Activated T-helper 17 cell treated with anti-CD3 and anti-CD28 coated beads, Interleukin-2, amount 50 U/mL, for 72 hours (primary cell): ENCODE measurements at regions not wholly inside any gene's neighbourhood (a gene's known extent, or its start where the extent isn't known, plus 50 kb on each side); places are given as distances from the start of the nearest gene placed in this dataset.
"Not testable (repeated sequence)": the region's sequence is repeated elsewhere in the genome, so short reads cannot be mapped to it uniquely, and the experiment has no call there.

ENCODE experiments used
- ATAC-seq: fragments of 150-1000 bp; cut with Tn5 transposase; replicated peaks from 2 replicates; pipeline ENCODE4 v1.10.0; 2021; ENCODE audit warnings: mild to moderate bottlenecking, moderate library complexity
- H3K27ac Mint-ChIP-seq: one replicate; pipeline ENCODE4 v1.8.0; 2022; ENCODE audit warnings: mixed read lengths
- H3K27me3 Mint-ChIP-seq: one replicate; pipeline ENCODE4 v1.8.0; 2022; ENCODE audit warnings: mixed read lengths
- H3K36me3 Mint-ChIP-seq: one replicate; pipeline ENCODE4 v1.8.0; 2022; ENCODE audit warnings: low read depth, mild to moderate bottlenecking, mixed read lengths
- H3K4me1 Mint-ChIP-seq: one replicate; pipeline ENCODE4 v1.8.0; 2022; ENCODE audit warnings: mixed read lengths
- H3K4me3 Mint-ChIP-seq: one replicate; pipeline ENCODE4 v1.8.0; 2022; ENCODE audit warnings: mild to moderate bottlenecking, mixed read lengths
- H3K9me3 Mint-ChIP-seq: one replicate; pipeline ENCODE4 v1.8.0; 2022; ENCODE audit warnings: mixed read lengths

- no peak overlapping the region for H3K4me3 Mint-ChIP-seq
- H3K9me3 Mint-ChIP-seq, result peaks cover 7% of the 10 kb centered on the region
- H3K27me3 Mint-ChIP-seq, result no peaks in the 10 kb centered on the region
- ATAC-seq, result no peak
- no peaks in the 10 kb centered on the region for H3K4me1 Mint-ChIP-seq
- H3K36me3 Mint-ChIP-seq, result no peaks in the 10 kb centered on the region
- H3K27ac Mint-ChIP-seq, result no peak overlapping the region
Measured at GRCh38 chr11:21949763-21950413, 243.0 kb upstream of the ANO5 start.

- no peak overlapping the region for H3K27ac Mint-ChIP-seq
- no peak overlapping the region for H3K4me3 Mint-ChIP-seq
- H3K27me3 Mint-ChIP-seq, result no peaks in the 10 kb centered on the region
- H3K4me1 Mint-ChIP-seq, result no peaks in the 10 kb centered on the region
- ATAC-seq, result no peak
- peaks cover 15% of the 10 kb centered on the region for H3K9me3 Mint-ChIP-seq
- no peaks in the 10 kb centered on the region for H3K36me3 Mint-ChIP-seq
Measured at GRCh38 chr11:21963013-21963412, 229.9 kb upstream of the ANO5 start.

DNA sequence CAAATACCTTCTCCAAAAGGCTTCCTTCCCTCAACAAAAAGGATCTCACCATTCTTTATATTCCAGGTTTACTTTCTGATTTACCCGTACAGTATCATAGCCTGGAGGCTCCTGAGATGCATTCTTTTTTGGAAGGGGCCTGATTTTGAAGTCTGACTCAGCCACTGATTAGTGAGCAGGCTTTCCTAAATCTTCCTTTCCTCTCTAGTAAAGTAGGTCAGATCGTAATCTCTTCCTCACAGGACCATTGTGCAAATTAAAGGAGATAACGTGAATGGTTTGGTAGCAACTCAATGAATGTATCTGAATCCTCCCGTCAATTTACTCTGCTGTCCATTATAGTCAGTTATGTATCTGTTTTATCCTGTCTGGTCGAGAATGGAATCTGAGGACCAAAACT is 227.7 kb upstream of the ANO5 start:
- Mint-ChIP-seq H3K9me3 (peaks cover 9% of the 10 kb centered on the region), H3K27me3 (no peaks in the 10 kb centered on the region), H3K27ac (no peak overlapping the region), H3K36me3 (no peaks in the 10 kb centered on the region), H3K4me3 (no peak overlapping the region), H3K4me1 (no peaks in the 10 kb centered on the region)
- ATAC-seq, result no peak

- ATAC-seq, result no peak
- H3K36me3 Mint-ChIP-seq, result no peaks in the 10 kb centered on the region
- H3K9me3 Mint-ChIP-seq, result peaks cover 13% of the 10 kb centered on the region
- H3K27ac Mint-ChIP-seq, result no peak overlapping the region
- H3K4me1 Mint-ChIP-seq, result no peaks in the 10 kb centered on the region
- no peaks in the 10 kb centered on the region for H3K27me3 Mint-ChIP-seq
- H3K4me3 Mint-ChIP-seq, result no peak overlapping the region
Measured at GRCh38 chr11:21968702-21969101, 224.2 kb upstream of the ANO5 start.

- no peak for ATAC-seq
- Mint-ChIP-seq H3K36me3 (no peaks in the 10 kb centered on the region), H3K27ac (no peak overlapping the region)
Measured at GRCh38 chr11:21969841-21970240, 223.0 kb upstream of the ANO5 start.

DNA sequence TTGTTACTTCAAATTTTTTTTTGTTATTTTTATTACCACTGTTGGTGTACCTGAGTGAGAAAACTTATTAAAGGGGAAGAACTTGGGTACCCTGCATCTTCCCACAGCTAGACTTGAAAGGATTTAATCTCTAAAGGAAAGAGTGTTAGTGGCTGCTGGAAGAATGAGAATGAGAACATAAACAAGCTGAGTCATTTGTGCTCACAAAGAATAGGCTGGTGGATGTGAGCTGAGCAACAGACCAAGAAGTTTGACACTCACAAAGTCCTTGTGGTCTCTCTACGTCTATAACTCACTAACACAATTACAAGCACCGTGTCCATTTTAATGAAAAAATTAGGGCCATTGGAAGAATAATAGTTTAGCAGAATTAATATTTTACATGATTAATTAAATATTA is 217.6 kb upstream of the ANO5 start:
- no peaks in the 10 kb centered on the region for H3K4me1 Mint-ChIP-seq
- no peak for ATAC-seq

More at GRCh38 chr11:21969841-21970240, 223.0 kb upstream of the ANO5 start:
- Mint-ChIP-seq H3K9me3 (peaks cover 14% of the 10 kb centered on the region), H3K4me3 (no peak overlapping the region), H3K4me1 (no peaks in the 10 kb centered on the region), H3K27me3 (no peaks in the 10 kb centered on the region)

DNA sequence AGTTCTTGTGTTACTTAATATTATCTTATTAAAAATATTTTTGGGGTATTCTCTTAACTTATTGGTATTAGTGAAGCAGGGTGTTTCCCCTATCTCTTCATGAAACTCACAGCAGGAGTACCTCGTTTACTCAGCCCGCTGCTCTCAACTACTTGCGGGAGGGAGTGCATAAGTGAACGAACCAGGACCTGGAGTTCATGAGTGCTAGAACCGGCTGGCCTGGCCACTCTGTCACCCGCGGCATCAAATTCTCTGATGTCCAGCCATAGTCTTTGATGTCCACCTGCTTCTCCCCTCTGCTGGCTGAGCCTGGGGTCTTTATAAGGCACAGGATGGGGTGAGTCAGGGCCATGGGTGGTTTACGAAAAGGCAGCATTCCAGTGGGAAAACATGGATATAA is 216.7 kb upstream of the ANO5 start:
- no peak overlapping the region for H3K4me3 Mint-ChIP-seq
- no peak overlapping the region for H3K27ac Mint-ChIP-seq
- H3K9me3 Mint-ChIP-seq, result peaks cover 12% of the 10 kb centered on the region
- no peak for ATAC-seq
- H3K4me1 Mint-ChIP-seq, result no peaks in the 10 kb centered on the region
- no peaks in the 10 kb centered on the region for H3K27me3 Mint-ChIP-seq
- H3K36me3 Mint-ChIP-seq, result no peaks in the 10 kb centered on the region

More for the DNA sequence above, 217.6 kb upstream of the ANO5 start:
- no peak overlapping the region for H3K27ac Mint-ChIP-seq
- no peaks in the 10 kb centered on the region for H3K27me3 Mint-ChIP-seq
- peaks cover 12% of the 10 kb centered on the region for H3K9me3 Mint-ChIP-seq
- H3K4me3 Mint-ChIP-seq, result no peak overlapping the region
- H3K36me3 Mint-ChIP-seq, result no peaks in the 10 kb centered on the region

- Mint-ChIP-seq H3K4me3 (no peak overlapping the region), H3K4me1 (no peaks in the 10 kb centered on the region), H3K27ac (no peak overlapping the region), H3K36me3 (no peaks in the 10 kb centered on the region), H3K27me3 (no peaks in the 10 kb centered on the region), H3K9me3 (no peaks in the 10 kb centered on the region)
- ATAC-seq, result no peak
Measured at GRCh38 chr11:21983431-21983830, 209.5 kb upstream of the ANO5 start.

DNA sequence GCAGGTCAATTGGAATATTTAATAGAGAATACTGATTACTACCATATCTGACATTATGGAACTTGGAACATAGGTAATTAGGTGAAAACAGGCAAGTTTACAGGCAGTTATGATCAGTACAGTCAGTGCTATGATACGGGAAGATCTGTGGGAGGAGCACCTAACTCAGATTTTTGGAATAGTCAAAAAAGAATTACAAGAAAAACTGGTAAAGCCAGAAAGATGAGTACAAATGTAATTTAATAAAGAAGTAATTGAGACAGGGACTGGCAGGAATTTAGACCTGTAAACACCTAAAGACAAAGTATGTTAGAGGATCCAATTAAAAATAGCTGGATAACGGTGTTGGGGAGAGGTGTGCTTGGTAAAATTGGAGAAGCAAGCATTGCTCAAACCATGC is 206.5 kb upstream of the ANO5 start:
- H3K36me3 Mint-ChIP-seq, result no peaks in the 10 kb centered on the region
- no peaks in the 10 kb centered on the region for H3K27me3 Mint-ChIP-seq
- peaks cover 5% of the 10 kb centered on the region for H3K9me3 Mint-ChIP-seq
- H3K4me1 Mint-ChIP-seq, result no peaks in the 10 kb centered on the region
- ATAC-seq, result no peak
- no peak overlapping the region for H3K4me3 Mint-ChIP-seq
- no peak overlapping the region for H3K27ac Mint-ChIP-seq

DNA sequence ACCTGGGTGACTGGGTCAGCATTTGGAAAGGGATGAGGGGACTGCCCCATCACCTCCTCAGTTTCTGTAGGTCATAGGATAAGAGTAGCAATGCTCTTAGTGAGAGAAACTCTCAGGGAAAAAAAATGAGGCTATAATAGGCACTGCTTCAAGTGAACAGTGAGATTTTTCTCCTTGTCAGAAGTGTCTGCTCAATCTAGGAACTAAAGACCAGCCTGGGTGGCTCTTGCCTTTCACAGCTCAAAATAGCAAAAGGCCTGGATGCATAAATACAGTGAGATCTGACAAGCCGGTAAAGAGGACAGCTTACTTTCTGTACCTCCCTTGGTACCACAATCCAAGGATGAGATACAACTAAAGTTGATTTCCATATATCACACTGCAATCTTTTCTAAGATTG is 205.6 kb upstream of the ANO5 start:
- H3K9me3 Mint-ChIP-seq, result peaks cover 5% of the 10 kb centered on the region
- no peaks in the 10 kb centered on the region for H3K36me3 Mint-ChIP-seq

GRCh38 chr11:21988477-21988876 is 204.4 kb upstream of the ANO5 start:
- Mint-ChIP-seq H3K4me1 (no peaks in the 10 kb centered on the region), H3K27ac (no peak overlapping the region), H3K9me3 (peaks cover 5% of the 10 kb centered on the region), H3K27me3 (no peaks in the 10 kb centered on the region), H3K36me3 (no peaks in the 10 kb centered on the region), H3K4me3 (no peak overlapping the region)
- ATAC-seq, result no peak

More for the DNA sequence above, 205.6 kb upstream of the ANO5 start:
- Mint-ChIP-seq H3K27ac (no peak overlapping the region), H3K27me3 (no peaks in the 10 kb centered on the region), H3K4me1 (no peaks in the 10 kb centered on the region), H3K4me3 (no peak overlapping the region)
- ATAC-seq, result no peak

GRCh38 chr11:22001803-22002202 is 191.1 kb upstream of the ANO5 start:
- H3K9me3 Mint-ChIP-seq, H3K36me3 Mint-ChIP-seq, H3K27me3 Mint-ChIP-seq, H3K4me1 Mint-ChIP-seq, H3K4me3 Mint-ChIP-seq, ATAC-seq, H3K27ac Mint-ChIP-seq: not testable (repeated sequence)

GRCh38 chr11:22006901-22007300 is 186.0 kb upstream of the ANO5 start:
- no peak for ATAC-seq
- H3K4me3 Mint-ChIP-seq, result no peak overlapping the region
- no peak overlapping the region for H3K27ac Mint-ChIP-seq
- no peaks in the 10 kb centered on the region for H3K27me3 Mint-ChIP-seq
- H3K4me1 Mint-ChIP-seq, result no peaks in the 10 kb centered on the region
- H3K9me3 Mint-ChIP-seq, result peaks cover 6% of the 10 kb centered on the region
- H3K36me3 Mint-ChIP-seq, result no peaks in the 10 kb centered on the region

- no peaks in the 10 kb centered on the region for H3K4me1 Mint-ChIP-seq
- ATAC-seq, result no peak
- H3K9me3 Mint-ChIP-seq, result peaks cover 25% of the 10 kb centered on the region
- H3K27ac Mint-ChIP-seq, result no peak overlapping the region
- H3K36me3 Mint-ChIP-seq, result no peaks in the 10 kb centered on the region
- no peaks in the 10 kb centered on the region for H3K27me3 Mint-ChIP-seq
- no peak overlapping the region for H3K4me3 Mint-ChIP-seq
Measured at GRCh38 chr11:22031791-22032190, 161.1 kb upstream of the ANO5 start.

- H3K27me3 Mint-ChIP-seq, result no peaks in the 10 kb centered on the region
- ATAC-seq, result no peak
- H3K9me3 Mint-ChIP-seq, result peaks cover 11% of the 10 kb centered on the region
Measured at GRCh38 chr11:22037505-22037904, 155.4 kb upstream of the ANO5 start.

GRCh38 chr11:22041039-22041438 is 151.8 kb upstream of the ANO5 start:
- Mint-ChIP-seq H3K36me3 (no peaks in the 10 kb centered on the region), H3K4me3 (no peak overlapping the region), H3K27ac (no peak overlapping the region), H3K27me3 (no peaks in the 10 kb centered on the region), H3K4me1 (no peaks in the 10 kb centered on the region), H3K9me3 (peaks cover 8% of the 10 kb centered on the region)
- ATAC-seq, result no peak

More at GRCh38 chr11:22037505-22037904, 155.4 kb upstream of the ANO5 start:
- Mint-ChIP-seq H3K4me1 (no peaks in the 10 kb centered on the region), H3K4me3 (no peak overlapping the region), H3K27ac (no peak overlapping the region), H3K36me3 (no peaks in the 10 kb centered on the region)
